BLaER1 (cell line): ENCODE measurements at regions not wholly inside any gene's neighbourhood (a gene's known extent, or its start where the extent isn't known, plus 50 kb on each side); places are given as distances from the start of the nearest gene placed in this dataset.

Experiments used
- H3K27ac ChIP-seq: shearing (Covaris generic); formaldehyde crosslinking; 2 replicates; pipeline ENCODE4 v1.8.1; 2022
- H3K27me3 ChIP-seq: shearing (Covaris generic); formaldehyde crosslinking; 2 replicates; pipeline ENCODE4 v1.8.1; 2022
- H3K36me3 ChIP-seq: shearing (Covaris generic); formaldehyde crosslinking; 2 replicates; pipeline ENCODE4 v1.8.1; 2022
- H3K4me1 ChIP-seq: shearing (Covaris generic); formaldehyde crosslinking; 2 replicates; pipeline ENCODE4 v1.8.1; 2022
- H3K4me2 ChIP-seq: shearing (Covaris generic); formaldehyde crosslinking; 2 replicates; pipeline ENCODE4 v1.8.1; 2022
- H3K4me3 ChIP-seq: shearing (Covaris generic); formaldehyde crosslinking; 2 replicates; pipeline ENCODE4 v1.8.1; 2022
- H3K9ac ChIP-seq: shearing (Covaris generic); formaldehyde crosslinking; 2 replicates; pipeline ENCODE4 v1.8.1; 2022
- H3K9me3 ChIP-seq: shearing (Covaris generic); formaldehyde crosslinking; 2 replicates; pipeline ENCODE4 v1.8.1; 2022
- H4K20me1 ChIP-seq: shearing (Covaris generic); formaldehyde crosslinking; 2 replicates; pipeline ENCODE4 v1.8.1; 2022
- Cebpa-rat ChIP-seq: shearing (Covaris generic); IDR thresholded peaks from 2 replicates; pipeline ENCODE4 v1.8.1; 2022

- H3K9ac ChIP-seq: 0 out of 2 replicates have a peak overlapping the region, but pooled peaks have one; percentile 38
- no peak overlapping the region for H3K4me2 ChIP-seq
- no peak overlapping the region for H3K27ac ChIP-seq
- TF ChIP-seq Cebpa-rat: no peak
- H3K9me3 ChIP-seq: peaks cover 10% of the 10 kb centered on the region
- peaks cover 24% of the 10 kb centered on the region for H3K27me3 ChIP-seq
- H3K36me3 ChIP-seq: no peaks in the 10 kb centered on the region
- H3K4me1 ChIP-seq: peaks cover 12% of the 10 kb centered on the region; the same call in 1 of the 2 replicates
- no peak overlapping the region for H3K4me3 ChIP-seq
- peaks cover 7% of the 10 kb centered on the region; the same call in 1 of the 2 replicates for H4K20me1 ChIP-seq
Observed at GRCh38 chr15:31867536-31868442, 162.5 kb upstream of the CHRNA7 start.

GRCh38 chr15:31869686-31870307, 160.5 kb upstream of the CHRNA7 start:
- Histone ChIP-seq H3K4me2 (peak overlapping the region; percentile 92), H3K4me1 (peaks cover 12% of the 10 kb centered on the region; the same call in 1 of the 2 replicates), H3K36me3 (no peaks in the 10 kb centered on the region), H3K9ac (peak overlapping the region; percentile 72), H3K4me3 (peak overlapping the region; percentile 82), H3K27ac (0 out of 2 replicates have a peak overlapping the region, but pooled peaks have one; percentile 14), H4K20me1 (peaks cover 7% of the 10 kb centered on the region; the same call in 1 of the 2 replicates), H3K9me3 (no peaks in the 10 kb centered on the region), H3K27me3 (peaks cover 24% of the 10 kb centered on the region)
- no peak for TF ChIP-seq Cebpa-rat

DNA sequence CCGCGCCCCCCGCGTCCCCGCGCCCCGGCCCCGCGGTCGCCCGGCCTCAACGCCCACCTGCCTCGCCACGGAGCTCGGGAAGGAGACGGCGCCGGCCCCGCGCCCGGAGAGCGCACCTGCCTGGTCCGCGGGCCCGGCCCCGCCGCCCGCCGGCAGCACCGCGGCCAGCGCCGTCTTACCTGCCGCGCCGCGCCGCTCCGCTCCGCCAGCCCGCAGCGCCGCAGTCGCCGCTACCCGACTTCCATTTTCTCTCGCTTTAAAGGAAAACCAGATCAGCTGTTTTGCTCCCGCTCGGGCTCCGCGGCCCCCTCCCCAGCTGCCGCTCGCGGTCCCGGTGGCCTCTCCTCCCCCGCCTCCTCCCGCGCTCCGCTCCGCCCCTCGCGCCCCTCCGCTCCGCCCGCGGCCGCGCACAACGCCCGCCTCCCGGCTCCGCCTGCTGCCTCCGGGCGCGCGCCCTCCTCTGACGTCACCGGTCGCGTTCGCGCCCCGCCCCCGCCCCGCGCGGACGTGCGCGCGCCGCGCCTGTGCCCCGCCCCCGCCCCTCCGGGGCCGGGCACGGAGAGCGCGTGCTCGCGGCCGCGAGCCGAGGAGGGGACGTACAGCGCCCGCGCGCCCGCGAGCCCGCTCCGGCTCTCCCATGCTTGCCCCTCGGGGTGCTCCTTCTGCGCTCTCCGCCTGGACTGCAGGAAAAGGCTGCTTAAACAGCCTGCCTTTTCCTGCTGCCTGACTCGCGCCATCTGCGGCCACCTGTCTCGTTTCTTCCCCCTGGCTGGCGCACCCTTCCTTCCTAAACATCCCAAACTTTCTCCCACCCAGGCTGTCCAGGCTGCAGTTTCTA, 159.8 kb upstream of the CHRNA7 start, which contains the start of gene OTUD7A:
Gene OTUD7A, minus strand, starts transcription at position 346 of the 838 bp plus-strand sequence.
- H4K20me1 ChIP-seq: peaks cover 7% of the 10 kb centered on the region; the same call in 1 of the 2 replicates
- H3K4me2 ChIP-seq: peak within 1 kb of the TSS; percentile 92
- H3K4me3 ChIP-seq: peak within 1 kb of the TSS; percentile 82
- H3K27ac ChIP-seq: peak within 1 kb of the TSS; percentile 61
- peaks cover 24% of the 10 kb centered on the region for H3K27me3 ChIP-seq
- peaks cover 12% of the 10 kb centered on the region; the same call in 1 of the 2 replicates for H3K4me1 ChIP-seq
- H3K9me3 ChIP-seq: no peaks in the 10 kb centered on the region
- no peak for TF ChIP-seq Cebpa-rat
- no peaks in the 10 kb centered on the region for H3K36me3 ChIP-seq
- H3K9ac ChIP-seq: peak within 1 kb of the TSS; percentile 78

- H3K36me3 ChIP-seq: no peaks in the 10 kb centered on the region
- no peaks in the 10 kb centered on the region for H3K9me3 ChIP-seq
- H4K20me1 ChIP-seq: peaks cover 7% of the 10 kb centered on the region; the same call in 1 of the 2 replicates
- peak; percentile 91; the same call in 1 of the 2 replicates for TF ChIP-seq Cebpa-rat
- H3K4me3 ChIP-seq: peak overlapping the region; percentile 82
- H3K9ac ChIP-seq: peak overlapping the region; percentile 78
- peaks cover 24% of the 10 kb centered on the region for H3K27me3 ChIP-seq
- H3K4me1 ChIP-seq: peaks cover 12% of the 10 kb centered on the region; the same call in 1 of the 2 replicates
- H3K27ac ChIP-seq: peak overlapping the region; percentile 61
- peak overlapping the region; percentile 88 for H3K4me2 ChIP-seq
Observed at GRCh38 chr15:31871166-31871886, 159.0 kb upstream of the CHRNA7 start.

GRCh38 chr15:31871887-31872281, 158.4 kb upstream of the CHRNA7 start:
- TF ChIP-seq Cebpa-rat: no peak

DNA sequence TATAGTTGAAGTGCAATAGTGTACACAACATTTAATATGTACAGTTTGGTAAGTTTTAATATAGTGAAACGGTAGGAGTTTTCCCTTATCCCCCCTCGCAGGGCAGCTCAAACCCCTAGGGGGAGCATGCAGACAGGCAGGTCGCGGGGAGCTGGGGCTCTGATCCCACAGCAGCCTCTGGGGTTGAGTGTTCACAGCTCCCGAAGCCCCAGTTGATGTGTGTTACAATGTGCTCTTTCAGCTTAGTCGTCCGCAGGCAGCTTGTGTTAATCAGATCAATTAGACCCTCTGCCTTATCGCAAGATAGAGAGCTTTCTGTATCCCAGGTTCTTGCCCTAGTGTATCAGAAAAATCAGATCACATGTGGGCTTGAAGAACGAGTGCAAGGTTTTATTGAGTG, 143.1 kb upstream of the CHRNA7 start:
- no peaks in the 10 kb centered on the region for H4K20me1 ChIP-seq
- no peaks in the 10 kb centered on the region for H3K36me3 ChIP-seq
- TF ChIP-seq Cebpa-rat: no peak
- H3K27me3 ChIP-seq: no peaks in the 10 kb centered on the region; the same call in 1 of the 2 replicates
- H3K9me3 ChIP-seq: no peaks in the 10 kb centered on the region; the same call in 1 of the 2 replicates
- no peak overlapping the region for H3K27ac ChIP-seq
- no peak overlapping the region for H3K4me2 ChIP-seq
- H3K4me1 ChIP-seq: no peaks in the 10 kb centered on the region
- no peak overlapping the region for H3K9ac ChIP-seq
- H3K4me3 ChIP-seq: no peak overlapping the region

More at GRCh38 chr15:31871887-31872281, 158.4 kb upstream of the CHRNA7 start:
- H3K4me2 ChIP-seq: no peak overlapping the region
- no peak overlapping the region for H3K4me3 ChIP-seq
- no peak overlapping the region for H3K9ac ChIP-seq
- no peaks in the 10 kb centered on the region for H3K9me3 ChIP-seq
- peaks cover 7% of the 10 kb centered on the region; the same call in 1 of the 2 replicates for H4K20me1 ChIP-seq
- H3K4me1 ChIP-seq: peaks cover 12% of the 10 kb centered on the region; the same call in 1 of the 2 replicates
- H3K27ac ChIP-seq: no peak overlapping the region
- H3K27me3 ChIP-seq: peaks cover 24% of the 10 kb centered on the region
- H3K36me3 ChIP-seq: no peaks in the 10 kb centered on the region

- no peaks in the 10 kb centered on the region for H3K27me3 ChIP-seq
- TF ChIP-seq Cebpa-rat: no peak
Observed at GRCh38 chr15:31892513-31892912, 137.8 kb upstream of the CHRNA7 start.

DNA sequence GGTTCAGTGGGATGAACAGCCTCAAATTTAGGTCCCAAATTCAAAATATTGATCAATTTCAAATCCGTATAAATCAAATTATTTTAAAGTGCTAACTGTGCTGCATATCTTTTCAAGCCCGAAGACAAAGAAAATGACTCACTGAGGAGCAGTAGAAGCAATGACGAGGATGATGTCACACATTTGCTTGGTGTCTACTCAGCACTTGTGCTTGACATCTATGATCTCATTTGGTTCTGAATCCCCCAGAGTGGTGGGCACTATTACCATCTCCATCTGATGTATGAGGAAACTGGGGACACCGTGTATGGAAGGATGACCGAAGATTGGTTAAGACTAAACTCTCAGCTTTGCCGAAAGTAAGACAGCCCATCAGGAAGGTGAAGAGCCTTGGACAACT, 136.5 kb upstream of the CHRNA7 start:
- Histone ChIP-seq H3K9me3 (peaks cover 15% of the 10 kb centered on the region), H3K36me3 (no peaks in the 10 kb centered on the region), H3K4me3 (no peak overlapping the region), H4K20me1 (no peaks in the 10 kb centered on the region), H3K9ac (no peak overlapping the region), H3K4me1 (no peaks in the 10 kb centered on the region), H3K27me3 (no peaks in the 10 kb centered on the region), H3K27ac (no peak overlapping the region), H3K4me2 (no peak overlapping the region)
- no peak for TF ChIP-seq Cebpa-rat

More at GRCh38 chr15:31892513-31892912, 137.8 kb upstream of the CHRNA7 start:
- Histone ChIP-seq H3K9ac (no peak overlapping the region), H3K4me2 (no peak overlapping the region), H3K4me3 (no peak overlapping the region), H3K4me1 (no peaks in the 10 kb centered on the region), H3K9me3 (peaks cover 6% of the 10 kb centered on the region), H3K36me3 (no peaks in the 10 kb centered on the region), H3K27ac (no peak overlapping the region), H4K20me1 (no peaks in the 10 kb centered on the region)
